Heart left ventricle (tissue), 16 donors: ENCODE measurements at regions not wholly inside any gene's neighbourhood (a gene's known extent, or its start where the extent isn't known, plus 50 kb on each side); places are given as distances from the start of the nearest gene placed in this dataset.

Experiments used
- ATAC-seq, 4 donors: fragments of 200-7000 bp; cut with Tn5 transposase; one replicate each; pipeline ENCODE4 v1.9.1; 2020 to 2022; ENCODE audit warnings: moderate library complexity in 4 of 4, mild to moderate bottlenecking in 3 of 4, moderate number of reproducible peaks in 1 of 4
- DNase-seq, 5 donors: peaks; one replicate each; pipeline ENCODE4 v3.0.0-alpha.2; 2020
- H3K27ac ChIP-seq, 12 donors: fragments of 200-600 bp; sonication (generic) in 4 of 12; one replicate each; pipeline versions ENCODE4 v1.5.0 to v1.8.0; 2016 to 2022; ENCODE audit warnings: mild to moderate bottlenecking in 2 of 12
- H3K27me3 ChIP-seq, 9 donors: fragments of 200-600 bp; sonication (generic) in 2 of 9; one replicate each; pipeline versions ENCODE4 v1.5.1 to v1.8.0; 2016 to 2022; ENCODE audit warnings: mild to moderate bottlenecking in 3 of 9
- H3K36me3 ChIP-seq, 9 donors: fragments of 200-600 bp; sonication (generic) in 2 of 9; one replicate each; pipeline versions ENCODE4 v1.5.0 to v1.8.0; 2018 to 2022; ENCODE audit warnings: mild to moderate bottlenecking in 2 of 9
- H3K4me1 ChIP-seq, 12 donors: fragments of 200-600 bp; sonication (generic) in 4 of 12; one replicate each; pipeline versions ENCODE4 v1.5.0 to v1.8.0; 2016 to 2022; ENCODE audit warnings: mild to moderate bottlenecking in 3 of 12
- H3K4me3 ChIP-seq, 12 donors: fragments of 200-600 bp; sonication (generic) in 4 of 12; one replicate each; pipeline versions ENCODE4 v1.5.0 to v1.8.0; 2017 to 2022; ENCODE audit warnings: mild to moderate bottlenecking in 9 of 12, moderate library complexity in 4 of 12
- H3K9me3 ChIP-seq, 12 donors: fragments of 200-600 bp; sonication (generic) in 4 of 12; one replicate each; pipeline versions ENCODE4 v1.5.0 to v1.8.0; 2016 to 2022; ENCODE audit warnings: mild to moderate bottlenecking in 1 of 12
- POLR2A ChIP-seq, 2 donors: fragments of 450-650 bp; IDR thresholded peaks; one replicate each; pipeline ENCODE4 v1.6.1; 2017; ENCODE audit warnings: antibody characterized with exemption in 2 of 2, mild to moderate bottlenecking in 2 of 2, moderate library complexity in 2 of 2
- WGBS, 4 donors: extraction: QIAGEN DNeasy Blood & Tissue Kit in 2 of 4; methylation state at CpG; one replicate each; pipeline versions ENCODE4 v1.1.5 to v1.1.7; 2013 to 2018; 5-methylcytosine and 5-hydroxymethylcytosine counted together
- intact Hi-C, 10 donors: fragments of 100-400 bp; cut with DNase I; formaldehyde crosslinking; loops; one replicate each; pipeline versions ENCODE4 v1.11.1 to v1.14.2; 2022
- TF ChIP-seq, protein P1 (sequence below), 12 donors: fragments of 200-600 bp; sonication (generic) in 4 of 12; IDR thresholded peaks; one replicate each; pipeline versions ENCODE4 v1.5.0 to v1.8.0; 2018 to 2022; ENCODE audit warnings: antibody characterized with exemption in 12 of 12, mild to moderate bottlenecking in 5 of 12
- donor health status: ischemic (EF 13 %, LVEDD 7.1; RV severe dilation, severe dysfunction).
- donor health status: healthy with polysubstance abuse.
- donor health status: DM: no; HTN: yes; CAD: no.
- donor health status: DM: no; HTN: no; CAD: no.
- donor health status: ischemic (EF 25% LVEDD 6.9; RV normal size, moderate dysfunction).
- donor health status: ischemic (EF 25% LVEDD 5.7; RV mildly dilated, moderate dysfunction).
- donor health status: healthy.
- donor health status: DM: yes; HTN: yes; CAD: no.
- donor health status: ischemic (EF 35%, LVEDD 5.7; RV mildly dilated, moderate dysfunction).
- donor health status: nonischemic (EF 11% LVEDD 7.7; RV severe dilation, severe dysfunction).
- donor health status: DM: yes; HTN: yes; CAD: no.
- donor health status: PGD.
- donor health status: ischemic (EF 29% LVEDD 5.4; RV normal size, mild dysfunction).
- donor health status: nonischemic (EF 23%, LVEDD 6.1; RV moderate dilation, normal function).

DNA sequence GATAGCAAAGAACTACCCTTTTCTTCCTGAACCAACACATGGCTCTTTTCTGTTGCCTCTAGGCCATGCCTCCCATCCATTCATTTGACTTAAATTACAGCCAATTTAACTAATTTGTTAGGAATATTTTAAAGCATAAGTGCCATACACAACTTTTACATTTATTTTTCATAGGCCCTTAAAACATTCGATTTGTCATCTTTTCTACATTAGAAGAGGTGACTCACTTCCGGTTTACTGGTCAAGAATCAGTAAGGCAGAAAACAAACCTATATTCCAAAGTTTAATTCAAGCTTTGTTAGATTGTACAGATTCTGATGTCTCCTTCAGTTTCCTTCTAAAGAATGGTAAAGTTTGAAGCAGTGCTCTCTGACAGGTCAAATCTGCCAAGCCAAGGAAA lies 344.3 kb downstream of the SAMD5 start:
- no peaks in the 10 kb centered on the region for H3K36me3 ChIP-seq
- no peaks in the 10 kb centered on the region for H3K4me1 ChIP-seq
- WGBS, 4 donors, result 90 to 93% (median 93%) methylated on average over 2 of the region's 2 CpGs
- intact Hi-C loops, result no loop called here
- ATAC-seq (no peak), DNase-seq (no peak)
- H3K27ac ChIP-seq, result no peak overlapping the region
- no peaks in the 10 kb centered on the region for H3K9me3 ChIP-seq
- H3K4me3 ChIP-seq, result no peak overlapping the region
- TF ChIP-seq POLR2A (IDR thresholded peaks at IDR 0.05), result no peak
- H3K27me3 ChIP-seq, result no peaks in the 10 kb centered on the region

DNA sequence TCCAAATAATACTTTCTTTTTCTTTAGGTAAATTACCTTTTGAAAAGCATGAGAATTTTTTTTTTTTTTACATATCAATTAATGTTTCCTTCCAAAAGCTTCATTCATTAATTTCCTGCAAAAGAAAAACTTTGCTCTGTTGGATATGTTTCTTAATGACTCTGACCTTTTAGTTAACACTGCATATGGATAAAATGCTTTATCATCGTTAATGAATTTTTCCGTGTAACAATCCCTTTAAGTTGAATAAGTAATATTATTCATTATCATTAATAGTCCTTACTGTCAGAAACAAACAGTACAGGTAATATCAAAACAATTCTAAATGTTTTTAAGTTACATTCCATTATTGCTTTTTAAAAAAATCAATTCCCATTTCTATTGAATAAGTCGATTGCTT lies 345.1 kb downstream of the SAMD5 start:
- no peak for DNase-seq
- Histone ChIP-seq H3K36me3 (no peaks in the 10 kb centered on the region), H3K4me1 (no peaks in the 10 kb centered on the region), H3K27me3 (no peaks in the 10 kb centered on the region), H3K4me3 (no peak overlapping the region), H3K9me3 (no peaks in the 10 kb centered on the region), H3K27ac (no peak overlapping the region)
- ATAC-seq, result no peak
- intact Hi-C loops, result no loop called here
- WGBS, 4 donors, result 93 to 96% (median 94%) methylated on average over 3 of the region's 3 CpGs
- TF ChIP-seq, protein P1, sequence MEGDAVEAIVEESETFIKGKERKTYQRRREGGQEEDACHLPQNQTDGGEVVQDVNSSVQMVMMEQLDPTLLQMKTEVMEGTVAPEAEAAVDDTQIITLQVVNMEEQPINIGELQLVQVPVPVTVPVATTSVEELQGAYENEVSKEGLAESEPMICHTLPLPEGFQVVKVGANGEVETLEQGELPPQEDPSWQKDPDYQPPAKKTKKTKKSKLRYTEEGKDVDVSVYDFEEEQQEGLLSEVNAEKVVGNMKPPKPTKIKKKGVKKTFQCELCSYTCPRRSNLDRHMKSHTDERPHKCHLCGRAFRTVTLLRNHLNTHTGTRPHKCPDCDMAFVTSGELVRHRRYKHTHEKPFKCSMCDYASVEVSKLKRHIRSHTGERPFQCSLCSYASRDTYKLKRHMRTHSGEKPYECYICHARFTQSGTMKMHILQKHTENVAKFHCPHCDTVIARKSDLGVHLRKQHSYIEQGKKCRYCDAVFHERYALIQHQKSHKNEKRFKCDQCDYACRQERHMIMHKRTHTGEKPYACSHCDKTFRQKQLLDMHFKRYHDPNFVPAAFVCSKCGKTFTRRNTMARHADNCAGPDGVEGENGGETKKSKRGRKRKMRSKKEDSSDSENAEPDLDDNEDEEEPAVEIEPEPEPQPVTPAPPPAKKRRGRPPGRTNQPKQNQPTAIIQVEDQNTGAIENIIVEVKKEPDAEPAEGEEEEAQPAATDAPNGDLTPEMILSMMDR (IDR thresholded peaks at IDR 0.05), result no peak
- TF ChIP-seq POLR2A (IDR thresholded peaks at IDR 0.05), result no peak

DNA sequence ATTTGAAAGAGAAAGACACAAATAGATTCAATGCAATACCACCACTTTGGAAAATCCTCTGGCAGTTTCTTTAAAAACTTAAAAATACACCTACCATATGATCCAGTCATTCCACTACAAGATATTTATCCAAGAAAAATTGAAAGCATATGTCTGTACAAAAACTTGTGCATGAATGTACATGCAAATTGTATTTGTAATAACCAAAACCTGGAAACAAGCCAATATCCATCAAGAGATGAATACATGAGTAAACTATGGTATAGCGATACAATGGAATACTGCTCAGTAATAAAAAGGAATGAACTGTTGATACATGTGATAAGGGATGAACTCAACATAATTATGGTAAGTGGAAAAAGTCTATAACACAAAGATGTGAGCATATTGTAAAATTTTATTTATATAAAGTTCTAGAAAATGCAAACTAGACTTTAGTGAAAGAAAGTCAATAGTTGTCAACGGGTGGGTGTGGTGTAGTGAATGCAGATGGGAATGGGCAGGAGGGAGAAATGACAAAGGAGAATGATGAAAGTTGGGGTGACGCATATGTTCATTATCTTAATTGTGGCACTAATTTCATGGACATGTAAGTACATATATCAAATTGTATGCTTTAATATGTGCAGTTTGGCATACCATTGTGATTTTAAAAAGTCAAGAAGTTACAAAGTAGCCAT lies 347.5 kb downstream of the SAMD5 start:
- ATAC-seq, result no peak
- no peaks in the 10 kb centered on the region for H3K27me3 ChIP-seq
- no peak overlapping the region for H3K4me3 ChIP-seq
- no peaks in the 10 kb centered on the region for H3K36me3 ChIP-seq
- 93 to 96% (median 94%) methylated on average over 3 of the region's 3 CpGs for WGBS, 4 donors
- H3K4me1 ChIP-seq, result no peaks in the 10 kb centered on the region
- H3K27ac ChIP-seq, result no peak overlapping the region
- no peaks in the 10 kb centered on the region for H3K9me3 ChIP-seq
- intact Hi-C loops, result no loop called here
- no peak for TF ChIP-seq POLR2A (IDR thresholded peaks at IDR 0.05)
- TF ChIP-seq, protein P1 (IDR thresholded peaks at IDR 0.05), result no peak
- DNase-seq, result no peak

DNA sequence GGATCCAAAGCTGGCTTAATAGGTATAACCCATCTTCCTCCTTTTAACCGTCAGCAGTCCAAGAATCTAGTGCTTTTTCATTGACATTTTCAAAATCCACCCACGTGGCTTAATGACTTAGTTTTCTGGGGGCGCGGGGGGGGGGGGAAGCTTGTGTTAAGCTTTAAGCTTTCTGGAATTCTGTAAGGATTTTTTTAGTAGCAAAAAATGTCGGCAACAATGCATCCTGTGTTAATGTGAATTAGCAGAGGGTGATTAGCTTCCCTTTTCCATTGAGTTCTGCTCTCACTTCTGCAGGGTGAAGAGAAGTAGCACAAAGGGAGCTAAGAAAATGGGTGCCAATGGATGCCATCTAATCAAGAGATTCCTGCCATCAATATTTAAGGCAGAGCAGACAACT lies 348.2 kb downstream of the SAMD5 start:
- DNase-seq, result no peak
- no peak for ATAC-seq
- H3K36me3 ChIP-seq, result no peaks in the 10 kb centered on the region
- TF ChIP-seq, protein P1 (IDR thresholded peaks at IDR 0.05), result no peak
- no peak for TF ChIP-seq POLR2A (IDR thresholded peaks at IDR 0.05)
- no peak overlapping the region for H3K27ac ChIP-seq
- H3K4me3 ChIP-seq, result no peak overlapping the region
- WGBS, 4 donors, result 81 to 86% (median 84%) methylated on average over 5 of the region's 5 CpGs
- intact Hi-C loops, result no loop called here
- H3K27me3 ChIP-seq, result no peaks in the 10 kb centered on the region
- no peaks in the 10 kb centered on the region for H3K4me1 ChIP-seq
- H3K9me3 ChIP-seq, result no peaks in the 10 kb centered on the region

DNA sequence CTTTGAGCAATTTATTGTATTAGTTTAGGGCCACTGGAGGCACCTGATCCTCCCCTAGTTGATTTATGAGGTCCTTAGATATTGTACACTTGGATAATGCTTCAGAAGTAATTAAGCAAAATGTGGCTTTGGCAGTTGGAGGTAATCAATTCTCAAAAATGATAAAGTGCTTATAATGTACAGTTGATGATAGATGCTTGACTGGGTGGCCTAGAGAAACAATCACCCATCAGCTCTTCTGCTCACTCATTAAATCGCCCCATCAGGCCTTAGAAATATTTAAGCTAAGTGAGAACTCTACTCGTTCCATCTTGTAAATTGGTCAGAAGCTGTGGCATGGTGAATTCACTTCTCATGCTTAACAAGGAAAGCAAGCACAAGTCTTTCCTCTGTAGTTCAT lies 349.9 kb downstream of the SAMD5 start:
- WGBS, 4 donors, result 89 to 94% (median 90%) methylated on average over 2 of the region's 2 CpGs
- Histone ChIP-seq H3K27me3 (no peaks in the 10 kb centered on the region), H3K36me3 (no peaks in the 10 kb centered on the region), H3K27ac (no peak overlapping the region), H3K9me3 (no peaks in the 10 kb centered on the region), H3K4me1 (no peaks in the 10 kb centered on the region), H3K4me3 (no peak overlapping the region)
- TF ChIP-seq POLR2A (IDR thresholded peaks at IDR 0.05), result no peak
- TF ChIP-seq, protein P1 (IDR thresholded peaks at IDR 0.05), result no peak
- no peak for DNase-seq
- intact Hi-C loops, result no loop called here
- ATAC-seq, result no peak
